ENCODE measurements at regions not wholly inside any gene's neighbourhood (a gene's known extent, or its start where the extent isn't known, plus 50 kb on each side); places are given as distances from the start of the nearest gene placed in this dataset.

- DNase-seq = no peak
Measured at GRCh38 chr14:49971156-49972130, 78.6 kb downstream of the ARF6 start.

GRCh38 chr14:49972131-49972671 is 79.3 kb downstream of the ARF6 start:
- peak; percentile 56 for DNase-seq

GRCh38 chr14:49972823-49973222 is 79.9 kb downstream of the ARF6 start:
- DNase-seq = no peak

GRCh38 chr14:49975276-49975675 is 82.4 kb downstream of the ARF6 start:
- DNase-seq = no peak

- no peak for DNase-seq
Measured at GRCh38 chr14:49975799-49976198, 82.9 kb downstream of the ARF6 start.

DNA sequence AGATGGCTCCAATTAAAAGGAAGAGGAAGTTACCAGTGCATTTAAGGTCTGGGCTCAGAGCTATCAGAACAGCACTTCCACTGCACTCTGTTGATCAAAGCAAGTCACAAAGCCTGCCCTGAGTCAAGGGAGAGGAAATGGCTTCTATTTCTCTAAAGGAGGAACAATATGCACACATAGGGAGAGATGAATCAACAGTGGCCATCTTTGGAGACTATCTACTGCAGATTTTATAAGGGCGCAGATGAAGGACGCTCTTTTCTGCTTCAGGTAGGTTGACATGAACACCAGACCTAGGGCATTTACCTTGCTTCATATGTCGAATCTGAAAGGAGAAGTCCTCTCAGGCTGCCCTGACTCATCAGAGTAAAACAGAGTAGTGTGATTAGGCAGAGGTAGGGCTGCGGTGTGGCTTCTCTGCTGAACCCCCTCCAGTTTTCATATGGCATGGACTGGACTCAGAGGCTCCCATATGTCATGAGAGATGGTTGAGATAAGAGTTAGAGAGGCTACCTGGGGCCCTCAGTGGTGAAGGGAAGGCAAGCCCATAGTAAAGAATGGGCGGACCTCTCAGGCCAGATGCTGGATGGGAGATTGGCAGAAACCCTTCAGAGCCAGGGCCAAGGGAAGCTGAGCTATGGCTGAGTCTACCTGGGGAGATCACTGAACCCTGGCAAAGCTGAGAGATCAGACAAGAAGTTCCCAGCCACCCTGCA is 84.4 kb downstream of the ARF6 start:
- no peak for DNase-seq

DNA sequence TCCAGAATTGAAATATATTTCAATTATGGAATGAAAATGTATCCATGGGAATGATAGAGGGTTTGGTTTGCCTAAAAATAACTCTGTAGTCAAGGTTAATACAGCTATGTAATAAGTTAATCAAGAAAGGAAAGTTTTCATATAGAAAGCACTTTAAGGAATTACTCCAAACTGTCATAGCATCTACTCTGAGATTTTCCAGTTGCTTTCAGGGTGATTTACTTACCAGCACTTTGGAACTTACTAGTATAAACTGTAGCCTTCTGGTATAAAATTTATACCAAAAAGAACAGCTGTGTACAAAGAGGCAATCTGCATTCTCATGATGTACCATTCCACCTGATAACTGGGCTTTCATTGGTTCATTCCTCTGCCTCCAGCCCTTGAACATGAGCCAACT is 87.1 kb downstream of the ARF6 start:
- DNase-seq = no peak

DNA sequence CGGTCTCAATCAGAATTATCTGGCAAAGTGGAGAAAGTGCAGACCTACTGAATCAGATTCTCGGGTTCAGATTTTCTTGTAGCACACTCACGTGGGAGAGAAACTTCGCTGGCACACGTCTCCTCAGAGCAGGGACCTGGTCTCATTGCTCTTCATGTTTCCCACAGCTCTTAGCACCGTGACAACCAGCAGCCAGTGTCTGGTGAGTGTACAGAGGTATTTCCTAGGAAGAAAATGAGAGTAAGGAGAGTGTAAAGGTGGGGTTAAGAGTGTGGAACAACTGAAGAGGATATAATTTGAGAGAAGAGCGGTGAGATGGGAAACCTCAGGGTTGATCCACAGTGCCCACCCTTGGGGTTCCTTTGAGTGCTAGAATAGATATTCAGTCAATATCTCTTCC is 89.2 kb downstream of the ARF6 start:
- no peak for DNase-seq

DNA sequence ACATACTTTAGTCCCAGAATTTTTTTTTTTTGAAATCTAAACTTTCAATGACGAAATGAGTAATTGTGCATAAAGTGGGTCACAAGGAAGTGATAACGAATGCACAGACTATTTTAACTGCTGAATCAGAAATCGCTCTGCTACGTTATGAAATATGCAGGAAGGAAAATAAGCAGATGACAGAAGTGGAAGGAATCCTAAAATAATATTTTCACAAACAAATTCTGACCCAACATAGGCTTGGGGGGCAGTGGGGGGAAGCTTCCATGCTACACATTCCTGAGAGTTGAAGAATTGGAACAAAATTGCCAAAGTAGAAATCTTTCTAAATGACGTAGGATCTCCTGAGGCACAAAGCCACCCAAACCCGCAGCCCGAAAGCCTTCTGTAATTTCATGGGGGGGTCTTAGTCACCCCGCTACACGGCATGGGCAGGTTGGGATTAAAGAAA is 89.6 kb downstream of the ARF6 start:
- no peak for DNase-seq

DNA sequence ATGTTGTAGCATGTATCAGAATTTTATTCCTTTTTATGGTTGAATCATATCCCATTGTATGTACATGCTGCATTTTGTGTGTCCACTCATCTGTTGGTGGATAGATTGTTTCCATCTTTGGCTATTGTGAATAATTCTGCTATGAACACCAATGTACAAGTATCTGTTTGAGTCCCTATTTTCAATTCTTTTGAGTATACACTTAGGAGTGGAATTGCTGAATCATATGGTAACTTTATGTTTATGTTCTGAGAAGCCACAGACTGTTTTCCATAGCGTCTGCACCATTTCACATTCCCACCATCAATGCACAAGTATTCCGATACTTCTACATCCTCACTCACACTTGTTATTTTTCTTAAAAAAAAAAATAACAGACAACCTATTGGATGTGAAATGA is 91.5 kb downstream of the ARF6 start:
- DNase-seq = no peak

GRCh38 chr14:49986343-49987014 is 93.6 kb downstream of the ARF6 start:
- no peak for DNase-seq

DNA sequence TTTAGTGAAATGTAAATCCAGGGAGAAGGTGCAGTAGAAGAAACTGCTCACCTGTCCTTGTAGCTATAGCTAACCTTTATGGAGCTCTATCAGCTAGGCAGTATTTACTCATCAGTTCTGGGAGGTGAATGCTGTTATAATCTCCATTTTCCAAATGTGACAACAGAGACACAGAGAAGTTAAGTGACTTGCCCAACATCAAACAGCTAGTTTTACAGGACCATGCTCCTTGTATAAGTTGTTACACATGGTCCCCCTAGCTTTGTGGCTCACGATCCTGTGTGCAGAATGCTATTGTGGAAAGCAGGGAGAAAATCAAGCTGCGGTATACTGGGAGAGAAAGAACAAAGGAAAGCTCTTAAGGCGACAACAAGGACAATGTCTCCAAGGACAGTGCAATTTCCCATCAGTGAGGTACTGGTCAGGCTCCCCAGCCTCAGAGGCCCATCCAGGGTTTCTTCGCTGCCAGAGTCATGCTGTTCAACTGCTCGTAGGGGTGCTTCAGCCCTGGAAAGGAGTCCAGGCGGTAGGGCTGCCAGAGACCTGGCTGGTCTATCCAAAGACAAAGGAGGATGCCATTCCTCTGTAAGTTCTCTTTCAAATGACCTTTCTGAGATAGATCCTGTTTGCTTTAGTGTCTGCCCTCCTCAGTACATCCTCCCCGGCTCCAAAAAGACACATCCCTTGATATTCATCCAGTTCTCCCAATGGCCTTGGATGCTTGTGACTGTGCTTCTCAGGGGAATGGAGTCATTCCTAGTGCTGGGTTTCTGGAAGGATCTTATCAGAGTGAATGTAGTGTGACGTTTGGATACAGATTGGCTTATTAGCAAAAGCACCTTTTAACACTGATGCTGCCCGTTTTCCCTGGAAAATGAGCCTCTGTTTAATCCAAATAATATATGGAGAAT is 95.5 kb downstream of the ARF6 start:
- no peak for DNase-seq

GRCh38 chr14:49989966-49990365 is 97.1 kb downstream of the ARF6 start:
- no peak for DNase-seq

DNA sequence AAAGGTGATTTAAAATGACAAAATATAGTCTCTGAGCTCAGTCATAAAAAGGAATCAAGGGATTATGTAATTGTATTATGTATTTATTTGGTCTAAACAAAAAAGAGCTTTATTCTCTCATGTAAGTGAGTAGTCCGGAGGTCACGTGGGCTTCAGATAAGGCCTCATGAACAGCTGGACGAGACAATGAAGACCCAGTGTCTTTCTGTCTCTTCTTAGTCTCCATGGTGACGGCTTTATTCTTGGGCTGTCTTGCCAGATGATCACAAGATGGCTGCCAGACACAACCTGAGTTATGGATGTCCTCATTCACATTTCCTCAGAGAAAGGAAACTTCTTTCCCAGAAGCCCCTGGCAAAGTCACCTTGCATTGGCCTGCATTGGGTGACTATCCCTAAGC is 98.6 kb downstream of the ARF6 start:
- DNase-seq = no peak

GRCh38 chr14:49992036-49992435 is 99.2 kb downstream of the ARF6 start:
- DNase-seq = no peak

- no peak for DNase-seq
Measured at GRCh38 chr14:49992448-49992847, 99.6 kb downstream of the ARF6 start.

- no peak for DNase-seq
Measured at GRCh38 chr14:49992901-49993339, 100.0 kb downstream of the ARF6 start.

DNA sequence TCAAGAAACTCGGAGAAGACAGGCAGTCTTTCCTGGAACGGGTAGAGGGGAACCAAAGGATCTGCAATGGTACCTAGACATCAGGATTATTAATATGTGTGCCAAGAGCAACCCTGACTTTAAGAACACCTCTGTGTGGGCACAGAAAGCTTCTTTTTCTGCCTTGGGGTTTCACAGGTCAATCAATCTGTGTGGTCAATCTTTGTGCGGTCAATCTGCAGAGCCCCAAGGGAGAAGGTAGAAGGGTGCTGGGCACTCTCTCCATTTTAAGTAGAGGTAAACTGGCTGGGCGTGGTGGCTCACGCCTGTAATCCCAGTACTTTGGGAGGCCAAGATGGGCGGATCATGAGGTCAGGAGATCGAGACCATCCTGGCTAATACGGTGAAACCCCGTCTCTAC is 100.7 kb downstream of the ARF6 start:
- no peak for DNase-seq

DNA sequence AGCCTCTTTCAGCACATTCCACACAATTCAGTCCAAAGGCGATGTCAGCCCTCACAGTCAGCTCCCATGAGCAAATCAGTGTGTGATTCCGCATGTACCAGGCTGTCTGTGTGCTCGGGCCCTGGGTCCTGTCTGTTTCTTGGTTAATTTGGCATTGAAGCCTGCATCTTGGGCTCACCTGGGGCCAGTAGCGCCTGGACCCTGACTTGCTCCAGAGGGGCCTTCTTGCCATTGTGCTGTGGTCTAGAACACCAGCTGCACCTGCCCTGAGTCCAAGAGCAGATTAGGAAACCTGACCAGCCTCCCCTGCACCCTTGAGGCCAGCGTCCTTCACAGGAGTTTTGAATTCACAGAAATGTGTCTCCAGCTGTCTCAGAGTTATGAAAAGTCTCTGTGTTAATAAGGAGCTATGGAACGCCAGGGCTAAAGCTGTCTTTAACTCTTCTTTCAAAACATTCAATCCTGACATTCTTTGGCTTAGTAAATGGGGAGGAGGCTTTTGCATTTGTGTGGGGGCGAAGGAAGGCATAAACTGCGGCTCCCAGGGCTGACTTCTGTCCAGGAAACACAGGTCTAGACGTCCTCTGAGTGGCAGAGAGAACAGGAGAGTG is 102.2 kb downstream of the ARF6 start:
- DNase-seq = no peak

- no peak for DNase-seq
Measured at GRCh38 chr14:49997991-49998390, 105.1 kb downstream of the ARF6 start.

GRCh38 chr14:49999146-49999761 is 106.4 kb downstream of the ARF6 start:
- DNase-seq = no peak

Data from NCI-H748 treated with DMSO at 0.1 percent for 48 hours (cell line).